Stimulated activated CD8-positive, alpha-beta memory T cell treated with anti-CD3 and anti-CD28 coated beads, Interleukin-4, amount 100 ng/mL, for 48 hours (primary cell): ENCODE measurements at regions not wholly inside any gene's neighbourhood (a gene's known extent, or its start where the extent isn't known, plus 50 kb on each side); places are given as distances from the start of the nearest gene placed in this dataset.

Experiments used
- DNase-seq: peaks from one replicate; pipeline ENCODE4 v3.0.0-alpha.2; 2020

GRCh38 chr5:97874491-97874890 is 691.4 kb upstream of the RIOK2 start:
- DNase-seq: no peak

- DNase-seq: no peak
These were observed 693.2 kb upstream of the RIOK2 start for GRCh38 chr5:97876272-97876671.

- DNase-seq: no peak
These were observed 694.5 kb upstream of the RIOK2 start for GRCh38 chr5:97877588-97877987.

GRCh38 chr5:97888439-97888838 is 705.4 kb upstream of the RIOK2 start:
- no peak for DNase-seq

GRCh38 chr5:97891971-97892370 is 708.9 kb upstream of the RIOK2 start:
- DNase-seq: no peak

- no peak for DNase-seq
These were observed 720.7 kb upstream of the RIOK2 start for GRCh38 chr5:97903742-97904141.

- DNase-seq: no peak
These were observed 723.1 kb upstream of the RIOK2 start for GRCh38 chr5:97906135-97906534.

- DNase-seq: no peak
These were observed 724.8 kb upstream of the RIOK2 start for GRCh38 chr5:97907646-97908400.

- DNase-seq: no peak
These were observed 726.5 kb upstream of the RIOK2 start for GRCh38 chr5:97909541-97909940.

- DNase-seq: no peak
These were observed 731.4 kb upstream of the RIOK2 start for GRCh38 chr5:97914483-97914882.

- DNase-seq: no peak
These were observed 732.1 kb upstream of the RIOK2 start for GRCh38 chr5:97915106-97915505.

GRCh38 chr5:97918057-97918456 is 735.0 kb upstream of the RIOK2 start:
- no peak for DNase-seq

GRCh38 chr5:97918620-97919019 is 735.6 kb upstream of the RIOK2 start:
- no peak for DNase-seq

GRCh38 chr5:97919719-97920118 is 736.7 kb upstream of the RIOK2 start:
- DNase-seq: no peak

- DNase-seq: no peak
These were observed 739.7 kb upstream of the RIOK2 start for GRCh38 chr5:97922776-97923175.

- no peak for DNase-seq
These were observed 740.4 kb upstream of the RIOK2 start for GRCh38 chr5:97923496-97923895.

GRCh38 chr5:97923997-97924396 is 741.0 kb upstream of the RIOK2 start:
- DNase-seq: no peak

- DNase-seq: no peak
These were observed 746.3 kb upstream of the RIOK2 start for GRCh38 chr5:97929383-97929782.

GRCh38 chr5:97931829-97932228 is 748.8 kb upstream of the RIOK2 start:
- DNase-seq: no peak

- DNase-seq: no peak
These were observed 753.2 kb upstream of the RIOK2 start for GRCh38 chr5:97936231-97936630.

GRCh38 chr5:97937846-97938245 is 754.8 kb upstream of the RIOK2 start:
- no peak for DNase-seq

GRCh38 chr5:97943036-97943435 is 760.0 kb upstream of the RIOK2 start:
- DNase-seq: no peak

- DNase-seq: no peak
These were observed 768.1 kb upstream of the RIOK2 start for GRCh38 chr5:97951139-97951538.

- DNase-seq: no peak
These were observed 772.4 kb upstream of the RIOK2 start for GRCh38 chr5:97955450-97955849.

- no peak for DNase-seq
These were observed 784.2 kb upstream of the RIOK2 start for GRCh38 chr5:97967292-97967691.
